ENCODE measurements at regions not wholly inside any gene's neighbourhood (a gene's known extent, or its start where the extent isn't known, plus 50 kb on each side); places are given as distances from the start of the nearest gene placed in this dataset.

GRCh38 chr13:67292886-67293285 is 62.8 kb upstream of the PCDH9 start:
- no peak for ATAC-seq
- TF ChIP-seq REST (IDR thresholded peaks at IDR 0.05; ENCODE audit: insufficient read depth in 1 of 2, low read depth in 2 of 2, low read length in 1 of 2) (no peak), SIN3A (IDR thresholded peaks at IDR 0.05; ENCODE audit: borderline replicate concordance, insufficient read depth, low read depth, low read length) (no peak), POLR2AphosphoS5 (IDR thresholded peaks at IDR 0.05; ENCODE audit: low read depth, low read length) (no peak), TCF7L2 (IDR thresholded peaks at IDR 0.05; ENCODE audit: low read depth, low read length) (no peak), CTCF (IDR thresholded peaks at IDR 0.05) (no peak)
- in situ Hi-C loops (cut with HindIII; ENCODE audit: low pct_unique_long_range_greater_than_20kb, low sequenced_read_pairs) = no loop called here

GRCh38 chr13:67285611-67286010 is 55.5 kb upstream of the PCDH9 start:
- H3K4me3 ChIP-seq (ENCODE audit: low read depth in 2 of 2, low read length in 2 of 2) = no peak overlapping the region
- H3K36me3 ChIP-seq (ENCODE audit: control insufficient read depth, insufficient read depth, low read length) = no peaks in the 10 kb centered on the region
- no peak overlapping the region for H3K27ac ChIP-seq (ENCODE audit: low read length)
- H3K4me1 ChIP-seq (ENCODE audit: control insufficient read depth, insufficient read depth, low read length) = no peaks in the 10 kb centered on the region
- ChIA-PET CTCF (no interaction called here), POLR2A (no interaction called here)
- H3K9me3 ChIP-seq (ENCODE audit: control insufficient read depth, insufficient read depth, low read depth, low read length) = no peaks in the 10 kb centered on the region
- BruUV-seq (replicated peaks) = no TSS peak
- H3K27me3 ChIP-seq (ENCODE audit: control insufficient read depth, insufficient read depth, low read length) = no peaks in the 10 kb centered on the region
- intact Hi-C loops (cut with micrococcal nuclease; ENCODE audit: unreplicated experiment) (no loop called here), in situ Hi-C loops (cut with HindIII; ENCODE audit: low pct_unique_long_range_greater_than_20kb, low sequenced_read_pairs) (no loop called here)
- DNase-seq (ENCODE audit: low read depth, low spot score) = no peak
- ATAC-seq = no peak
- TF ChIP-seq SIN3A (IDR thresholded peaks at IDR 0.05; ENCODE audit: borderline replicate concordance, insufficient read depth, low read depth, low read length) (no peak), REST (IDR thresholded peaks at IDR 0.05; ENCODE audit: insufficient read depth in 1 of 2, low read depth in 2 of 2, low read length in 1 of 2) (no peak), TCF7L2 (IDR thresholded peaks at IDR 0.05; ENCODE audit: low read depth, low read length) (no peak), CTCF (IDR thresholded peaks at IDR 0.05) (no peak), POLR2AphosphoS5 (IDR thresholded peaks at IDR 0.05; ENCODE audit: low read depth, low read length) (no peak)

More at GRCh38 chr13:67292886-67293285, 62.8 kb upstream of the PCDH9 start:
- Histone ChIP-seq H3K4me1 (ENCODE audit: control insufficient read depth, insufficient read depth, low read length) (no peaks in the 10 kb centered on the region), H3K27ac (ENCODE audit: low read length) (no peak overlapping the region), H3K4me3 (ENCODE audit: low read depth in 2 of 2, low read length in 2 of 2) (no peak overlapping the region), H3K36me3 (ENCODE audit: control insufficient read depth, insufficient read depth, low read length) (no peaks in the 10 kb centered on the region), H3K27me3 (ENCODE audit: control insufficient read depth, insufficient read depth, low read length) (no peaks in the 10 kb centered on the region), H3K9me3 (ENCODE audit: control insufficient read depth, insufficient read depth, low read depth, low read length) (no peaks in the 10 kb centered on the region)
- intact Hi-C loops (cut with micrococcal nuclease; ENCODE audit: unreplicated experiment) = no loop called here
- no peak for DNase-seq (ENCODE audit: low read depth, low spot score)
- ChIA-PET CTCF (no interaction called here), POLR2A (interaction anchor here (0.7 kb wide), 1 partner anchor 1054 kb away, joined by 4 read pairs; no protein-coding TSS in a partner anchor)
- no TSS peak for BruUV-seq (replicated peaks)
